Naive thymus-derived CD4-positive, alpha-beta T cell (primary cell): ENCODE measurements at regions not wholly inside any gene's neighbourhood (a gene's known extent, or its start where the extent isn't known, plus 50 kb on each side); places are given as distances from the start of the nearest gene placed in this dataset.

Source experiments
- ATAC-seq: fragments of 150-1000 bp; cut with Tn5 transposase; 2 replicates; pipeline ENCODE4 v1.10.0; 2021; ENCODE audit warnings: mild to moderate bottlenecking, moderate library complexity
- CTCF ChIA-PET: fragments of 350-600 bp; sonication (Branson Sonifier 250); formaldehyde crosslinking; loops from one replicate; lab custom pipeline; 2021; ENCODE audit warnings: antibody characterized with exemption; lab: Charles Lee
- POLR2A ChIA-PET: fragments of 350-600 bp; sonication (Branson Sonifier 250); formaldehyde crosslinking; loops from one replicate; lab custom pipeline; 2021; ENCODE audit warnings: antibody characterized with exemption, inconsistent platforms; lab: Charles Lee
- DNase-seq, 9 donors: peaks; one replicate each; pipeline versions ENCODE4 v3.0.0 to v3.0.0-alpha.2; 2020 to 2022; ENCODE audit warnings: mixed read lengths in 1 of 9
- H3K27ac ChIP-seq: one replicate; pipeline ENCODE4 v1.7.0; 2013; ENCODE audit warnings: mild to moderate bottlenecking, low read depth, low read length, moderate library complexity
- H3K27me3 ChIP-seq, 2 donors: one replicate each; pipeline ENCODE4 v1.7.0; 2013; ENCODE audit warnings: low read length in 2 of 2, mild to moderate bottlenecking in 2 of 2, moderate library complexity in 2 of 2; ENCODE audit not compliant: control insufficient read depth in 2 of 2, insufficient read depth in 2 of 2
- H3K36me3 ChIP-seq, 3 experiments: 1 replicate in 2 of 3; 2 replicates in 1 of 3; pipeline ENCODE4 v1.7.0; 2013; ENCODE audit warnings: low read length in 3 of 3, mild to moderate bottlenecking in 3 of 3, moderate library complexity in 1 of 3; ENCODE audit not compliant: insufficient read depth in 3 of 3, control insufficient read depth in 2 of 3
- H3K4me1 ChIP-seq, 2 donors: one replicate each; pipeline ENCODE4 v1.7.0; 2013; ENCODE audit warnings: low read length in 2 of 2, mild to moderate bottlenecking in 2 of 2, moderate library complexity in 1 of 2; ENCODE audit not compliant: control insufficient read depth in 2 of 2, insufficient read depth in 2 of 2
- H3K4me3 ChIP-seq: 2 replicates; pipeline ENCODE4 v1.7.0; 2013; ENCODE audit warnings: mild to moderate bottlenecking, low read length
- H3K9me3 ChIP-seq, 3 experiments: 1 replicate in 2 of 3; 2 replicates in 1 of 3; pipeline ENCODE4 v1.7.0; 2013; ENCODE audit warnings: low read length in 3 of 3; ENCODE audit not compliant: control insufficient read depth in 2 of 3
- H3K27ac Mint-ChIP-seq, 9 donors: one replicate each; pipeline ENCODE4 v1.8.0; 2020 to 2022; ENCODE audit warnings: mixed read lengths in 9 of 9, mild to moderate bottlenecking in 8 of 9, moderate library complexity in 5 of 9, inconsistent platforms in 2 of 9
- H3K27me3 Mint-ChIP-seq, 5 donors: one replicate each; pipeline ENCODE4 v1.8.0; 2021 to 2022; ENCODE audit warnings: mixed read lengths in 5 of 5, mild to moderate bottlenecking in 1 of 5
- H3K36me3 Mint-ChIP-seq, 5 donors: one replicate each; pipeline ENCODE4 v1.8.0; 2020 to 2022; ENCODE audit warnings: mixed read lengths in 5 of 5, mild to moderate bottlenecking in 3 of 5, inconsistent platforms in 1 of 5
- H3K4me1 Mint-ChIP-seq, 7 donors: one replicate each; pipeline ENCODE4 v1.8.0; 2020 to 2022; ENCODE audit warnings: mixed read lengths in 7 of 7, mild to moderate bottlenecking in 3 of 7, inconsistent platforms in 1 of 7
- H3K4me3 Mint-ChIP-seq, 10 donors: one replicate each; pipeline ENCODE4 v1.8.0; 2020 to 2022; ENCODE audit warnings: mild to moderate bottlenecking in 10 of 10, mixed read lengths in 10 of 10, moderate library complexity in 6 of 10, inconsistent platforms in 2 of 10
- H3K9me3 Mint-ChIP-seq, 11 donors: one replicate each; pipeline ENCODE4 v1.8.0; 2020 to 2022; ENCODE audit warnings: mixed read lengths in 11 of 11, mild to moderate bottlenecking in 4 of 11, inconsistent platforms in 1 of 11, moderate library complexity in 1 of 11
- intact Hi-C, 2 donors: fragments of 100-400 bp; cut with micrococcal nuclease; formaldehyde crosslinking; loops; one replicate each; pipeline ENCODE4 v1.15.1; 2023

DNA sequence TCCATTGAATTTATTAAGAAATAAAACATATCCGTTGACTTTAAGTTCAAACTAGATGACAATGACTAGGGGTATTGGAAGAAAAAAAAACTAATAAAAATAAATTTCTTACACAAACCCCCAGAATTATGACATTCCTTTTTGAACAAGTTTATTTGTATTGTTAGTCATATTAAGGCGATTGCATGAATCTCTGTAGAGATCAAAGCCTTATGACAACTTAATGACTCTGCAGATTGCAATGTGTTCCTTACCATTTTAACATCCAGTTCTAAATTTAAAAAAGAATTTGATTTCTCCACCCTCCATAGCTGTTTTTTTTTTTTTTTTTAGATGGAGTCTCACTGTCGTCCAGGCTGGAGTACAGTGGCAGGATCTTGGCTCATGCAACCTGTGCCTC, 189.8 kb upstream of the CEP162 start:
- Histone ChIP-seq H3K36me3 (no peaks in the 10 kb centered on the region), H3K4me3 (no peak overlapping the region), H3K4me1 (no peaks in the 10 kb centered on the region), H3K27me3 (no peaks in the 10 kb centered on the region), H3K9me3 (no peaks in the 10 kb centered on the region), H3K27ac (no peak overlapping the region)
- no peak for ATAC-seq
- intact Hi-C loops, result no loop called here
- Mint-ChIP-seq H3K36me3 (no peaks in the 10 kb centered on the region), H3K4me1 (no peaks in the 10 kb centered on the region), H3K9me3 (peaks cover 0 to 7% (median 0%) of the 10 kb centered on the region in 11 donors), H3K4me3 (no peak overlapping the region), H3K27ac (no peak overlapping the region), H3K27me3 (peaks cover 3 to 9% (median 4%) of the 10 kb centered on the region in 5 donors)
- DNase-seq, result no peak
- ChIA-PET CTCF (no interaction called here), POLR2A (no interaction called here)

- ATAC-seq (no peak), DNase-seq (no peak)
- H3K27me3 Mint-ChIP-seq, result peaks cover 0 to 5% (median 0%) of the 10 kb centered on the region in 5 donors
- no peak overlapping the region for H3K4me3 ChIP-seq
- peaks cover 0 to 8% (median 0%) of the 10 kb centered on the region in 11 donors for H3K9me3 Mint-ChIP-seq
- H3K27ac Mint-ChIP-seq, result no peak overlapping the region
- intact Hi-C loops, result no loop called here
- CTCF ChIA-PET, result no interaction called here
- H3K27me3 ChIP-seq, result no peaks in the 10 kb centered on the region
- POLR2A ChIA-PET, result no interaction called here
- no peaks in the 10 kb centered on the region for H3K36me3 ChIP-seq
- no peaks in the 10 kb centered on the region for H3K9me3 ChIP-seq
- no peaks in the 10 kb centered on the region for H3K4me1 Mint-ChIP-seq
- H3K4me3 Mint-ChIP-seq, result no peak overlapping the region
- H3K27ac ChIP-seq, result no peak overlapping the region
- H3K4me1 ChIP-seq, result no peaks in the 10 kb centered on the region
- H3K36me3 Mint-ChIP-seq, result no peaks in the 10 kb centered on the region
These were observed 188.7 kb upstream of the CEP162 start for GRCh38 chr6:84416043-84416657.

GRCh38 chr6:84415517-84415916, 188.1 kb upstream of the CEP162 start:
- Mint-ChIP-seq H3K36me3 (no peaks in the 10 kb centered on the region), H3K4me3 (no peak overlapping the region), H3K9me3 (peaks cover 0 to 8% (median 0%) of the 10 kb centered on the region in 11 donors), H3K27me3 (peaks cover 0 to 5% (median 0%) of the 10 kb centered on the region in 5 donors), H3K27ac (no peak overlapping the region), H3K4me1 (no peaks in the 10 kb centered on the region)
- no peak for DNase-seq
- Histone ChIP-seq H3K27ac (no peak overlapping the region), H3K36me3 (no peaks in the 10 kb centered on the region), H3K27me3 (no peaks in the 10 kb centered on the region), H3K9me3 (no peaks in the 10 kb centered on the region), H3K4me3 (no peak overlapping the region), H3K4me1 (no peaks in the 10 kb centered on the region)
- ATAC-seq, result no peak
- CTCF ChIA-PET, result no interaction called here
- intact Hi-C loops, result no loop called here
- POLR2A ChIA-PET, result no interaction called here

GRCh38 chr6:84415068-84415467, 187.6 kb upstream of the CEP162 start:
- Histone ChIP-seq H3K27ac (no peak overlapping the region), H3K4me3 (no peak overlapping the region), H3K27me3 (no peaks in the 10 kb centered on the region), H3K36me3 (no peaks in the 10 kb centered on the region), H3K4me1 (no peaks in the 10 kb centered on the region), H3K9me3 (no peaks in the 10 kb centered on the region)
- no peak for DNase-seq
- Mint-ChIP-seq H3K27ac (no peak overlapping the region), H3K4me3 (no peak overlapping the region), H3K9me3 (peaks cover 0 to 8% (median 0%) of the 10 kb centered on the region in 11 donors), H3K4me1 (no peaks in the 10 kb centered on the region), H3K27me3 (peaks cover 0 to 5% (median 0%) of the 10 kb centered on the region in 5 donors), H3K36me3 (no peaks in the 10 kb centered on the region)
- ChIA-PET CTCF (no interaction called here), POLR2A (no interaction called here)
- intact Hi-C loops, result no loop called here
- ATAC-seq, result no peak

DNA sequence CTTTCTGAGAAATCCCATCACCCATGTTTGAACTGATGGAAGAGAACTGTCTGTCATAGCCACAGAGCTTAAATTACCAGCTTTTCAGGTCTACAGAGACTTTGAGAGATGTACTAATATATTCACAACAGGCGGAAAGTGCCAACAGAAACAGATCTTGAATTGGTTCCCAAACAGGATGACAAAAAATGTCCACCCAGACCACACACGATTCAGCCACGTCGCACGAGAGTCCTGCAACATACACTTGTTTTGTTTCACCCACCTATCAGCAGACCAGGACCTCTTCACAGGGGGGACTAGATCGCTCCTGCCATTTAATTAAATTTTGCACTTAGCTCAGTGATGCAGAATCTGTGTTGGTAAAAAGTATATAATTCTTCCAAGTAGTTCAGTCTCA, 187.1 kb upstream of the CEP162 start:
- no peaks in the 10 kb centered on the region for H3K4me1 Mint-ChIP-seq
- Histone ChIP-seq H3K36me3 (no peaks in the 10 kb centered on the region), H3K27me3 (no peaks in the 10 kb centered on the region), H3K27ac (no peak overlapping the region), H3K4me1 (no peaks in the 10 kb centered on the region), H3K4me3 (no peak overlapping the region), H3K9me3 (no peaks in the 10 kb centered on the region)
- H3K36me3 Mint-ChIP-seq, result no peaks in the 10 kb centered on the region
- H3K27ac Mint-ChIP-seq, result no peak overlapping the region
- POLR2A ChIA-PET, result no interaction called here
- no peak for ATAC-seq
- no peak overlapping the region for H3K4me3 Mint-ChIP-seq
- intact Hi-C loops, result no loop called here
- CTCF ChIA-PET, result no interaction called here
- no peak for DNase-seq
- peaks cover 0 to 6% (median 0%) of the 10 kb centered on the region in 11 donors for H3K9me3 Mint-ChIP-seq
- peaks cover 0 to 5% (median 0%) of the 10 kb centered on the region in 5 donors for H3K27me3 Mint-ChIP-seq

DNA sequence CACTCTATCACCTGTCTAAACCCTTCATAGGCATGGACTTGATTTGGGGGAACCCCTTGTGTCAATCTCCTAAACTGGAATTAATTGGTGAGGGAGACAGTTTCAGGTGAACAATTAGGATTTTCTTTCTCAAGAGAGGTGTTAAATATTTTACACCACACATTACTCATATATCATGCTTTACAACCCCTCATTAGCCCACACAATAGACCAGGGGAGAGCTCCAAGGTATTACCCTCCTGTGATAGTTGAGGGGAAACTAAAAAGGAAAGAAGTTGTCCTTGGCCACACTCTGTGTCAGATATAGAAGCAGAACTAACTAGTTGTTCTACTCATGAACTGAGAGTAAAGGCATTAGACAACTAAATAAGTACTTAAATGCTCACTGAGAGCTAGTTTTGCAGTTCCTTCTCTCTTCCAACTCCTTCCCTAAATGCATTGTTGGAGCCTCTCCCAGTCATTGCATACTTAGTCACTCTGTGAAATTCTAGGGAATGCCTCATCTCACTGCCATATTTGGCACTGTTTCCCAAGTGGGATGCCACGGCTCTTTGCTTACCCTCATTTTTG, 183.7 kb upstream of the CEP162 start:
- Mint-ChIP-seq H3K4me3 (no peak overlapping the region), H3K9me3 (peaks cover 0 to 5% (median 0%) of the 10 kb centered on the region in 11 donors), H3K36me3 (no peaks in the 10 kb centered on the region), H3K27me3 (no peaks in the 10 kb centered on the region), H3K4me1 (no peaks in the 10 kb centered on the region), H3K27ac (no peak overlapping the region)
- no peaks in the 10 kb centered on the region for H3K36me3 ChIP-seq
- H3K27me3 ChIP-seq, result no peaks in the 10 kb centered on the region
- H3K4me3 ChIP-seq, result no peak overlapping the region
- H3K4me1 ChIP-seq, result no peaks in the 10 kb centered on the region
- ChIA-PET POLR2A (no interaction called here), CTCF (no interaction called here)
- H3K27ac ChIP-seq, result no peak overlapping the region
- DNase-seq (no peak), ATAC-seq (no peak)
- intact Hi-C loops, result no loop called here
- no peaks in the 10 kb centered on the region for H3K9me3 ChIP-seq

DNA sequence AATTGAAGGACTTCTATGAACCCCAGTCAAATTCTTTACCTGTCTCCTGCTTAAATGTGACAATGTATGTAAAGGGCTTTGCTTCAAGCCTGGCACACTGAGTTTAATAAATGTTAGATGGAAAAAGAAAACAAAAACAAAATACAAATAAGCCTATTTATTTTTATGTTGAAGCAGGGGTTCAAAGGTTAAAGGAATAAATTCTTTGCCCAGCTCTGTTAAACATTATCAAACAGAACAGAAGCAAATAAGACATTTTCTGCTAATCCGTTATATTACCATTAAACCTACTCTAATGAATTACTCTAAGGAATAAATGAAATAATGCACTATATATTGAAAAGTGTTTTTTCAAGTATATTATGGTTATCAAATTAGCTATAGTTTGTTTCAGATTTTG, 182.5 kb upstream of the CEP162 start:
- no peaks in the 10 kb centered on the region for H3K4me1 Mint-ChIP-seq
- ChIA-PET POLR2A (no interaction called here), CTCF (no interaction called here)
- H3K9me3 ChIP-seq, result no peaks in the 10 kb centered on the region
- no peaks in the 10 kb centered on the region for H3K4me1 ChIP-seq
- H3K36me3 Mint-ChIP-seq, result no peaks in the 10 kb centered on the region
- no peaks in the 10 kb centered on the region for H3K36me3 ChIP-seq
- H3K27ac Mint-ChIP-seq, result no peak overlapping the region
- no peaks in the 10 kb centered on the region for H3K27me3 ChIP-seq
- ATAC-seq (no peak), DNase-seq (no peak)
- no peaks in the 10 kb centered on the region for H3K27me3 Mint-ChIP-seq
- intact Hi-C loops, result no loop called here
- no peak overlapping the region for H3K4me3 ChIP-seq
- no peak overlapping the region for H3K4me3 Mint-ChIP-seq
- peaks cover 0 to 5% (median 0%) of the 10 kb centered on the region in 11 donors for H3K9me3 Mint-ChIP-seq
- no peak overlapping the region for H3K27ac ChIP-seq
